Thymus (tissue), 11 donors: ENCODE measurements at regions not wholly inside any gene's neighbourhood (a gene's known extent, or its start where the extent isn't known, plus 50 kb on each side); places are given as distances from the start of the nearest gene placed in this dataset.
A peak's percentile ranks its signal among the peaks of the same experiment; 100 is the strongest.

Experiments used
- DNase-seq, 9 donors: peaks; one replicate each; pipeline ENCODE4 v3.0.0-alpha.2; 2013; ENCODE audit warnings: low spot score in 9 of 9, low read depth in 6 of 9, missing footprints in 1 of 9
- H3K27ac ChIP-seq, 2 donors: one replicate each; pipeline ENCODE4 v1.5.1; 2013; ENCODE audit warnings: control low read depth in 1 of 2, low read depth in 1 of 2, low read length in 1 of 2, mild to moderate bottlenecking in 1 of 2, moderate library complexity in 1 of 2
- H3K27me3 ChIP-seq, 2 donors: one replicate each; pipeline ENCODE4 v1.5.1; 2013; ENCODE audit warnings: low read length in 1 of 2; ENCODE audit not compliant: control insufficient read depth in 2 of 2, insufficient read depth in 1 of 2
- H3K36me3 ChIP-seq, 2 donors: one replicate each; pipeline ENCODE4 v1.5.1; 2013; ENCODE audit warnings: low read length in 1 of 2, mild to moderate bottlenecking in 1 of 2, moderate library complexity in 1 of 2; ENCODE audit not compliant: control insufficient read depth in 2 of 2, insufficient read depth in 2 of 2
- H3K4me1 ChIP-seq, 2 donors: one replicate each; pipeline ENCODE4 v1.5.1; 2013; ENCODE audit warnings: low read length in 2 of 2; ENCODE audit not compliant: control insufficient read depth in 2 of 2, insufficient read depth in 2 of 2
- H3K4me3 ChIP-seq, 2 donors: one replicate each; pipeline ENCODE4 v1.5.1; 2013; ENCODE audit warnings: low read length in 2 of 2, control low read depth in 1 of 2, mild to moderate bottlenecking in 1 of 2
- H3K9me3 ChIP-seq, 2 donors: one replicate each; pipeline ENCODE4 v1.5.1; 2013; ENCODE audit warnings: low read length in 1 of 2, mild to moderate bottlenecking in 1 of 2; ENCODE audit not compliant: control insufficient read depth in 2 of 2, insufficient read depth in 1 of 2
- WGBS: extraction: QIAGEN DNeasy Blood & Tissue Kit; methylation state at CpG from one replicate; pipeline ENCODE4 v1.1.7; 2013; 5-methylcytosine and 5-hydroxymethylcytosine counted together
- donor health status: healthy.

DNA sequence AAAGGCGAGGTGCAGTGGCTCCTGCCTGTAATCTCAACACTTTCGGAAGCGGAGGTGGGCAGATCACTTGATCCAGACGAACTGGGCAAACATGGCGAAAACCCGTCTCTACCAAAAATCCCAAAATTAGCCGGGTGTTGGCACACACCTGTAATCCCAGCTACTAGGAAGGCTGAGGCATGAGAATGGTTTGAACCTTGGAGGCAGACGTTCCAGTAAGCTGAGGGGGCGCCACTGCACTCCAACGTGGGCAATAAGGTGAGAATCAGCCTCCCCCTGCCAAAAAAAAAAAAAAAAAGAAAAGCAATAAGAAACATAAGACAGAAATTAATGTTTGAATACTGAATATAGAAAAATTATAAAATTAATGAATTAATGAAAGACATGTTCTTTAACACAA lies 928.7 kb downstream of the LRFN5 start:
- no peak overlapping the region for H3K4me3 ChIP-seq
- WGBS, result 93% methylated on average over 10 of the region's 10 CpGs
- H3K27ac ChIP-seq, result no peak overlapping the region
- H3K36me3 ChIP-seq, result no peaks in the 10 kb centered on the region
- DNase-seq, result no peak
- H3K9me3 ChIP-seq, result no peaks in the 10 kb centered on the region
- no peaks in the 10 kb centered on the region for H3K27me3 ChIP-seq
- no peaks in the 10 kb centered on the region for H3K4me1 ChIP-seq

DNA sequence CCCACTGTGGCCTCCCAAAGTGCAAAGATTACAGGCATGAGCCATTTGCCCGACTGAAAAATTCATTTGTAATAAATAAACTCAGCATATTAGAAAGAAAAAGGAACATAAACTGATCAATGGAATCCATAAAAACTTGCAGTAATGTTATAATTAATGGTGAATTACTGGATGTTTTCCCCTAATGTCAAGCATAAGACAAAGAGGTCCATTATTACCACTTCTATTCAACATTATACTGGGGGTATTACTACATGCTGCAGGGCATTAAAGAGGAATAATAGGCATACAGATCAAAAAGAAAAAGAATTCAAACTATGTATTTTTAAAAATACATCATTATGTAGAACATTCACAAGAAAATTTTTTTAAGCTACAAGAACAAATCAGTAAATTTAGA lies 926.8 kb downstream of the LRFN5 start:
- H3K9me3 ChIP-seq, result no peaks in the 10 kb centered on the region
- H3K27ac ChIP-seq, result no peak overlapping the region
- H3K36me3 ChIP-seq, result no peaks in the 10 kb centered on the region
- H3K4me3 ChIP-seq, result no peak overlapping the region
- H3K4me1 ChIP-seq, result no peaks in the 10 kb centered on the region
- 91% methylated on average over 1 of the region's 1 CpG for WGBS
- H3K27me3 ChIP-seq, result no peaks in the 10 kb centered on the region
- no peak for DNase-seq

DNA sequence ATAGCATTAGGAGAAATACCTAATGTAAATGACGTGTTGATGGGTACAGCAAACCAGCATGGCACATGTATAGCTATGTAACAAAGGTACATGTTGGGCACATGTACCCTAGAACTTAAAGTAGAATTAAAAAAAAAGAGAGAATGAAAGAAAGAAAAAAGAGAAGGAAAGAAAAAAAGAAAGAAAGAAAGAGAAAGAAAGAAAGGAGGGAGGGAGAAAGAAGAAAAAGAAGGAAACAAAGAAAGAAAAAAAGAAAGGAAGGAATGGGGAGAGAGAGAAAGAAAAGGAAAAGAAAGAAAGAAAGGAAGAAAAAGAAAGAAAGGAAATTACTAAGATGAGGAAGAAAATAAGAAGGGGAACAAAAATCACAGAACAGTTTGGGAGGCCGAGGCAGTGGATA lies 925.5 kb downstream of the LRFN5 start:
- Histone ChIP-seq H3K27me3 (no peaks in the 10 kb centered on the region), H3K9me3 (peaks cover 0 to 2% of the 10 kb centered on the region in 2 donors), H3K4me3 (no peak overlapping the region), H3K4me1 (no peaks in the 10 kb centered on the region), H3K36me3 (no peaks in the 10 kb centered on the region), H3K27ac (no peak overlapping the region)
- 96% methylated on average over 2 of the region's 2 CpGs for WGBS
- DNase-seq, result no peak

DNA sequence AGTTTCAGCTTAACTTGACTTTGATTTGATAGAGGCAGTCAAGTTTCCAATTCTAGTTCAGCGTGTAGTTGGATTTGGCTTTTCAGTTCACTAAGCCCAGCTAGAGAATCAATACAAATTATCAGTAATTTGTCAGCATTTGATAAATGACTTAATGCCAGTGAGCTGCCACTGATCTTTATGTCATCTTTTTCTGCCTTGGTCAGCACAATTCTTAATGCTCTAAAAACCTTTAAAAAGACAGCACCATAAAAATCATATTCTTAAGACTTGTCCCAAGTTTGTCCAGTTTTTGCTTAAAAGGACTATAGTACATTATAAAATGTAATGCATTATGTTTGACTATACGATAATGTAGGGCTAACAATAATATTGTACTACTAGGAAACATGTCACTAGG lies 920.5 kb downstream of the LRFN5 start:
- WGBS, result 96% methylated on average over 2 of the region's 2 CpGs
- no peaks in the 10 kb centered on the region for H3K27me3 ChIP-seq
- peaks cover 0 to 2% of the 10 kb centered on the region in 2 donors for H3K9me3 ChIP-seq
- H3K27ac ChIP-seq, result no peak overlapping the region
- H3K36me3 ChIP-seq, result no peaks in the 10 kb centered on the region
- no peak overlapping the region for H3K4me3 ChIP-seq
- DNase-seq, result no peak
- H3K4me1 ChIP-seq, result no peaks in the 10 kb centered on the region

GRCh38 chr14:42523666-42524065 lies 917.0 kb downstream of the LRFN5 start:
- 15% methylated on average over 2 of the region's 2 CpGs for WGBS
- peaks cover 0 to 2% of the 10 kb centered on the region in 2 donors for H3K9me3 ChIP-seq
- no peaks in the 10 kb centered on the region for H3K27me3 ChIP-seq
- H3K4me1 ChIP-seq, result no peaks in the 10 kb centered on the region
- DNase-seq, result peak in 1 of 9 donors; percentile 3
- H3K4me3 ChIP-seq, result no peak overlapping the region
- no peaks in the 10 kb centered on the region for H3K36me3 ChIP-seq
- no peak overlapping the region for H3K27ac ChIP-seq

DNA sequence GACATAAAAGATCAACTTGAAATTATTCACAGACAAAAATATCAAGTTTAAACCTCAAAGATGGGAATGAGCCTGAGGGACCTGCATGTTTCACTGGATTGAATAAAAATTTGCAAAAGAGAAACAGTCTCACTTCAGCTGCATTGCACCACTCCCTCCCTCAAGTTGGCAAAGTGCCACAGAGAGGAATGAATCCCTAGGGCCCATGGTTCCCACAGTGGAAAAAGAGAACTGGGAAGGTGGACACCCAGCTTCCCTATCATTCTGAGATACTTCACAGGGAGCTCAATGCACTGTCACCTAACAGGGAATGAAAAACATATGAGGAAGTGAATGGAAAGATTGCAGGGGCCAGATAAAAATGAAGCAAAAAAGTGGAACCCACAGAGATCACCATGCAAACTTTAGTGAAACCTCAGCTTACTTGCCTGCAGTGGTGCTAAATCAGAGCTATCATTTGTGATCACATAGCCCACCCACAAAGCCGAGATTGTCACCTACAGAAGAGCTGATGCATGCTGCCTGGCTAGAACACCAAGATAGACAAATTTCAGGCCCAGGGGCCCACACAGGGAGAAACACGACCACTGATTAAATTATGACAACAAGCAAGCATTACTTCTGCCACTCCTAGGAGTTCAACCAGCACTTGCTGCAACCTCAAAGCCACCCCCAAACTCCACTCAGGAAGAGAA lies 911.3 kb downstream of the LRFN5 start:
- no peaks in the 10 kb centered on the region for H3K9me3 ChIP-seq
- H3K36me3 ChIP-seq, result no peaks in the 10 kb centered on the region
- 64% methylated on average over 2 of the region's 2 CpGs for WGBS
- H3K27ac ChIP-seq, result no peak overlapping the region
- no peak overlapping the region for H3K4me3 ChIP-seq
- no peak for DNase-seq
- no peaks in the 10 kb centered on the region for H3K27me3 ChIP-seq
- H3K4me1 ChIP-seq, result no peaks in the 10 kb centered on the region

GRCh38 chr14:42513837-42514236 lies 907.2 kb downstream of the LRFN5 start:
- H3K4me1 ChIP-seq, result no peaks in the 10 kb centered on the region
- H3K9me3 ChIP-seq, result no peaks in the 10 kb centered on the region
- no peak for DNase-seq
- H3K36me3 ChIP-seq, result no peaks in the 10 kb centered on the region
- H3K27ac ChIP-seq, result no peak overlapping the region
- H3K27me3 ChIP-seq, result no peaks in the 10 kb centered on the region
- H3K4me3 ChIP-seq, result no peak overlapping the region
- 92% methylated on average over 1 of the region's 1 CpG for WGBS

- Histone ChIP-seq H3K36me3 (no peaks in the 10 kb centered on the region), H3K9me3 (peaks cover 2% of the 10 kb centered on the region in 2 donors), H3K27me3 (no peaks in the 10 kb centered on the region), H3K27ac (no peak overlapping the region), H3K4me1 (no peaks in the 10 kb centered on the region), H3K4me3 (no peak overlapping the region)
- 85% methylated on average over 1 of the region's 1 CpG for WGBS
- no peak for DNase-seq
Measured at GRCh38 chr14:42510071-42510470, 903.4 kb downstream of the LRFN5 start.

DNA sequence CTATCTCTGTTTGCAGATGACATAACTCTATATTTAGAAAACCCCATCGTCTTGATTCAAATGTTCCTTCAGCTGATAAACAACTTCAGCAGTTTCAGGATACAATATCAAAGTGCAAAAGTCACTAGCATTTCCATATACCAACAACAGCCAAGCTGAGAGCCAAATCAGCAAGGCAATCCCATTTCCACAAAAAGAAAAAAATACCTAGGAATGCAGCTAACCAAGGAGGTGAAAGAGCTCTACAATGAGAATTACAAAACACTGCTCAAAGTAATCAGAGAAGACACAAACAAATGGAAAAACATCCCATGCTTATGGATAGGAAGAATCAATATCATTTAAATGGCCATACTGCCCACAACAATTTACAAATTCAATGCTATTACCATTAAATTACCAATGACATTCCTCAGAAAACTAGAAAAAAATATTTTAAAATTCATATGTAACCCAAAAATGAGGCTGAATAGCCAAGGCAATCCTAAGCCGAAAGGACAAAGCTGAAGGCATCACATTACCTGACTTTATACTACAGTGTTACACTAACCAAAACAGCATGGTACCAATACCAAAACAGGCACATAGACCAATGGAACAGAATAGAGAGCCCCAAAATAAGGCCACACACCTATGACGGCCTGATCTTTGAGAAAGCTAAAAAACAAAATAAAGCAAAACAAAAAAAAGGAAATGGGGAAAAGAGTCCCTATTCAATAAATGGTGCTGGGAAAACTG lies 901.7 kb downstream of the LRFN5 start:
- no peaks in the 10 kb centered on the region for H3K36me3 ChIP-seq
- H3K4me1 ChIP-seq, result no peaks in the 10 kb centered on the region
- H3K4me3 ChIP-seq, result no peak overlapping the region
- H3K27ac ChIP-seq, result no peak overlapping the region
- no peak for DNase-seq
- peaks cover 2% of the 10 kb centered on the region in 2 donors for H3K9me3 ChIP-seq
- H3K27me3 ChIP-seq, result no peaks in the 10 kb centered on the region
- WGBS, result 81% methylated on average over 3 of the region's 3 CpGs
